NCI-H2029 treated with DMSO at 0.1 percent for 48 hours (cell line): ENCODE measurements at regions not wholly inside any gene's neighbourhood (a gene's known extent, or its start where the extent isn't known, plus 50 kb on each side); places are given as distances from the start of the nearest gene placed in this dataset.
"Not testable (repeated sequence)": the region's sequence is repeated elsewhere in the genome, so short reads cannot be mapped to it uniquely, and the experiment has no call there.

Experiments
- DNase-seq: peaks from one replicate; lab custom pipeline; 2025; lab: John Stamatoyannopoulos, UW

DNA sequence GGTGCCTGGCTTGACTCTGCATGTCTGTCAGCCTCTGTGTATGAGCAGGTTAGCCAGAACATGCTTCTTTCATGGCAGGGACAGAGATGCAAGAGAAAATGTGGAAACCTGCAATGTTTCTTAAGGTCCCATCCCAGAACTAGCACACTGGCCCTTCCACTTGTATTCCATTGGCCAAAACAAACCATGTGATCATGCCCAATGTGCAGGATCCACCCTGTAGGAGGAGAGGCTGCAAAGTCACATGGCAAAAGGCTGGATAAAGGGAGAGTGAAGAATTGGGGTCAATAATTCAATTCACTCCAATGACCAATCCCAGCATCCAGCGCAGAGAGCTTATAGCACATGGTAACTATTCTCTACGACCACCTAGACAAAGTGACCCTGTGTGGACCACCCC lies 405.5 kb downstream of the MIAT start:
- DNase-seq: no peak

DNA sequence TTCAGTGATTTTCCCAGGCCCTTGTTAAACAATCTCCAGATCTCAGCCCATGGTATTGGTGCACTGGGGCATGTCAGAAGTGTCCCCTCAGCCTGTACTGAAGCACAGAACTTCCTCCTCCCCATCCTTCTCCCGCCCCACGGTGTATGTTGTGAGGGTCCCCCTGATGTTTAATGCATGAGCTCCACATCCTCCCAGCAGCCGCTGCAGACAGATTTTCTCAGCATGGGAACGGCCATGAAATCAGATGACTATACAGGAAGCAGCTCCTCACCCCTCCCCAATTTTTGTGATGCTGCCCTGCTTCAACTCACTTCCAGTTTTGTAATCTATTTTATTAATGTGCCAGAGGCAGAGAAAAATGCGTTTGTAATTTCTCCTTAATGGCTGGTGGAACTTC lies 406.0 kb downstream of the MIAT start:
- DNase-seq: no peak

DNA sequence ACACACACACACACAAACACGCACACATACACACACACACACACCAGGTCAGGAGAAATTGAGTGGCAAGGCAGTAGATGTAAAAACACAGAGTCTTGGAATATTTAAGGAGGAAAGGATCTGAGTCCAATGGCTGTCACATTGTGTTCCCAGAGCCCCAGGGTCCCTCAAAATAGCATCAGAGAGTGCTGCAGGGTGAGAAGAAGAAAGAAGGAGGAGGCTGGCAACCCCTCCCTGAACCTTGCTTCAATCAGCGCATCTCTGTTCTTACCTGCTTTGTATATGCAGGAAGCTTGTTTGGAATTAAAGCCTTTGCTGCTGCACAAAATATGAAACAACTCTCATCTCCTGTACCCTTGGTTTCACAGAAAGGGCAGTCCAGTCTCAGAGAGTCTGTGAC lies 406.5 kb downstream of the MIAT start:
- no peak for DNase-seq

DNA sequence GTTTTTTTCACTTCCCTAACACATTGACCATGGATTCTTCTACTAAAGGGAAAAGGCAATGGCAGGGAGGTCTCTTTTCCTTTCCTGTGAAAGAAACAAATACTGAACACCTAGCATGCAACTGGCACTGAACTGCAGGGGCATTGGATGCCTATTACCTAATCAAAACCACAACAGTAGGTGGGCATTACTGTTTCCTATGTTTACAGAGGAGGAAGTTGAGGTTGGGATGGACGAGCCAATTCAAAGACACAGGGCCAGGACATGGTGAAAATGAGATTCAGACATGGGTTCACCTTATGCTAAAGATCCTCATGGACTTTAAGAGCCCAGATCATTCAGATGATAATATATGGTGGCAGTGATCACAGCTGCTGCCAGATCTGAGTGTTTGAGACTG lies 407.0 kb downstream of the MIAT start:
- no peak for DNase-seq

DNA sequence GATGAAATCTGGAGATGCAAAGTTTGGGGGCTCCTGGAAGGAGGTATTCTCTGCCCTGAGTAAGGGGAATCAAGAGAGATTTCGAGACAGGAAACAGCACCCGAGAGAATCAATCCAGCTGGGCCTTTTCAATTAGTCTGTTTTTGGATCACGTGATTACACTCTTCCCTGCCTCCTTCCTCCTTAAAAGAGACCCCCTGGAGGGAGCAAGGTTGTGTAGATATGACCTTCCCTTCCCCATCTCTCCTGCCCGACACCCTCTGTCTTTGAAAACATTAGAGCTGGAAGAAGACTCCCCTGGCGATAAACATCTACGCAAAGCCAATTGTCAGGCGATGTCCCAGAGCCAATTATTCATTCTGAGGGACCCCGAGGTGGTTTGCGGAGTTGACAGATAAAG lies 407.9 kb downstream of the MIAT start:
- no peak for DNase-seq

DNA sequence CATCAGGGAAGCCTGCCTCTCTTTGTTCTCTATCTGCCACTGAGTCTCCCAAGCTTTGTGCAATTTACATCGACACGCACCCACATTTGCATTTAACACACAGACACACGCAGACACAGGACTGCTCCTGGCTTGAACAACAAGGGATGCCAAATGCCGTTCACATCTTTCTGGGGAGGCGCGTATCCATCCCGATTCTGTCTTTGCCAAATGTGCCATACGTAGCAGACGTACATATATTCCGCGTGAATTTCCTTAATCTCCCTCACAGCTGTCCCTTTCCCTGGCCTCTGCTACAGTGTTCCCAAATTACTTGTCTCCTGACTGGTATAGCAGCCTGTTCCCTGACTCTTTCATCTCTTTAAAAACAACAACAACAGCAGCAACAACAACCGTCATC lies 409.5 kb downstream of the MIAT start:
- DNase-seq: no peak

DNA sequence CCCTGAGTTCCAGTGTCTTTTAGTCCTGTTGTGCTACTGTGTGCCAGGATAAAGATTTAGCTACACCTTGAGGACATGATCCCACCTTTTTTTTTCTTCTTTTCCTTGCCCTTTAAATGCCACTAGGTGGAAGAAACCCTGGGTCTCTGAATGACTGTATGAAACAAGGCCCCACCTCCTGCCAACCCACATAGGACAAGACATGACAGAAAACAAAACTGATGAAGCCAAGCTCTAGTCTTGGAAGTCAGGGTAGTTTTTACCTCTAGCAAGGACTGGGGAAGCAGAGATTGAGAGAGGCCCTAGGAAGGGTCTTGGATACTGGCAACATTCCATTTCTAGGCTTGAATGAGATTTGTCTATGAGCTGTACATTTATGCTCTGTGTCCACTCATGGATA lies 410.7 kb downstream of the MIAT start:
- DNase-seq: no peak

DNA sequence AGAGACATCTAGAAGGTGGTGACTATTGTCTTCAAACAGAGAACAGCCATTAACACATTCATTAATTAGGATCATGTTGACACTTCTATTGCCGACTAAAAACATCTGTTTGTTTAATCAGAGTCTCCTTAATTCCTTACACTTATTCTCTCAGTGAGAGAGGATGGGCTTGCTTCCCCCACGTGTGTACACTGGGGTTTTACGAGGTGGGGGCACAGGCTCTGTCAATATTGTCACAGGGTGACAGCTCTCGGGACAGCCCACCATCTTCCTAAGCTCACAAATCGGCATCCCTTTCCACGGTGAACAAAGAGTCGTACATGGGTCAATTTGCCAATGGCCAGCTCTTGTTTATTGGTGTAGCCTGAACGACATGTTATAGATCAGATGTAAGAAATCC lies 413.2 kb downstream of the MIAT start:
- DNase-seq: no peak

DNA sequence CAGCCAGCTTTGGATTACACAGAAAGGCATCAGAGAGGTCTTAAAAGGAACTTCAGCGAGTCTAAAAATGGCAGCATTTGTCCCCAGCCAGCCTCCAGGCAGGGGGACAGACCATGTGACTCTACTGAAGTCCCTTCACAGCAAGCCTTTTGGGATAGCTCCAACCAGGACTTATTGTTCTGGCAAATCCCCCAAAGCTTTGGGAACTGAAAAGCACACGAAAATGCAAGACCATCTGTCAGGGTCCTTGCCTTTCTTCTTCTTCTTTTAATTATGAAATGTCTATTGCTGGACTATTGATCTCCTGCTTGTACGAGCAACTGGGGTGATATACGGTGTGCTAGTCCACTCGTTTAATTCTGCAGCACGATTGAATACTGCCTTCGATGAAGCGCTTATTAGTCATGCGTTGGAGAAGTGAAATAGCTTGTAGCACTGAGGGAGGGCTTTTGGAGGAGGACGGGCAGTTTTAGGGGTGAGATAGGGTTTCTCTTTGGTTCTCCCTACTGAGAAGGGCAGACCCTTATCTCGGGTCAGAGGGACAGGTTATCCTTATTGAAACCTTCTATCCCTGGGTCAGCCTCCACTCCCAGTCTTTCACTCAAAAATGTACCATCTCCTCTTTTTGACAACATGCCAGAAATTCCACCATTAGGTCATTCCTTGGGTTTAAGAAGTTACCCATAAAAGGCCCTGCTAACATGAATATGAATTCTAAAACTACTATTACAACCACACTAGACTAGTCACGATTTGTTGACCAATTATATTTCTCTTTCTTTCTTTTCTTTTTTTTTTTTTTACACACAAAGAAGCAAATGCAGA lies 416.4 kb downstream of the MIAT start:
- no peak for DNase-seq

DNA sequence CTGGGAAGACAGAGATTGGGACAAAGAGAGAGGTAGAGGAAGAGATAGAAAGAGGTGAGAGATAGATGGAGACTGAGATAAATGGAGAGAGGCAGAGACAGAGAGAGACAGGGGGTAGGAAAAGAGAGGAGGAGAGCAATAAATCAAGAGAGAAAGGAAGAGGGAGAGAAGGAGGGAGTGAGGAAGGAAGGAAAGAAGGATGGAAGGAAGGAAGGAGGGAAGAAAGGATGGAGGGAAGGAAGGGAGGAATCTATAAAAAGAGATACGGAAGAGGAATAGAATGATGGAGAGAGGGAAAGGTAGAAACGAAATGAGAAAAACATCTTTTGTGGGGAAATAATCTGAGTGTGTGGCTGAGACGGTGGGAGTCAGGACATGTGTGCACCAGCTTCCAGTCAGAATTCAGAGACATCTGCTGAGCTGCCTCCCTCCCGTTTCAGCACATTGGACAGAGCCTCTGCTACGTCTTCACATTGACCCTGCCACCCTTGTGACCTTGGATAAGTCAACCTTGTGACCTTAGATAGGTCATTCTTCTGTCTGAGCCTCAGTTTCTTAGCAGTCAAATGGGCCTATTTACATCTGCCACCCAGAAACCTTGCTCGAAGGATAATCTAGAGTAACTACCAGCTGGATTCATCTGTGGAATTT lies 417.8 kb downstream of the MIAT start:
- no peak for DNase-seq

DNA sequence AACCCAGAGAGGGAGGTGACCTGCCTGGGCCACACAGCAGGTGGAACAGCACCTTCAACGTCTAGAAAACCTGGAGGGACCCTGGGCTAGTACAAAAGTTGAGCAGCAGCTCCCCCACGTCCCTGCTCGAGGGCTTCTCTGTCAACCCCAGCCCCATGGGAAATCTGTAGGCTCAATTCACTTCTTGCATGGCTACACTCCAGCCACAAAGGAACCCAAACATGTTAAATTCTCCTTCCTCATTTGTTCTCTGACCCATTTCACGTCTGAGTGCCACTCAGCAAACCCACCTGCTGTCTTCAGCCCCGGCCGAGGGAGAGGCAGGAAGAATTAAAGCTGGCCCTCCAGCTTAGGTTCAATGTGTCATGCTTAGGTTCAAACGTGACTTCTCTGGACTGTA lies 418.5 kb downstream of the MIAT start:
- DNase-seq: no peak

DNA sequence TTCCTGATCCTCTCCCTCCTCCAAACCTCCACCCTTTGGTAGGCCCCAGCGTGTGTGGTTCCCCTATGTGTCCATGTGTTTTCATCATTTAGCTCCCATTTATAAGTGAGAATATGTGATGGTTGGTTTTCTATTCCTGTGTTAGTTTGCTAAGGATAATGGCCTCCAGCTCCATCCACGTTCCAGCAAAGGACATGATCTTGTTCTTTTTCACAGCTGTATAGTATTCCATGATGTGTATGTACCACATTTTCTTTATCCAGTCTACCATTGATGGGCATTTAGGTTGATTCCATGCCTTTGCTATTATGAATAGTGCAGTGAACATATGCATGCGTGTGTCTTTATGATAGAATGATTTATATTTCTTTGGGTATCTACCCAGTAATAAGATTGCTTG lies 420.7 kb downstream of the MIAT start:
- not testable (repeated sequence) for DNase-seq

DNA sequence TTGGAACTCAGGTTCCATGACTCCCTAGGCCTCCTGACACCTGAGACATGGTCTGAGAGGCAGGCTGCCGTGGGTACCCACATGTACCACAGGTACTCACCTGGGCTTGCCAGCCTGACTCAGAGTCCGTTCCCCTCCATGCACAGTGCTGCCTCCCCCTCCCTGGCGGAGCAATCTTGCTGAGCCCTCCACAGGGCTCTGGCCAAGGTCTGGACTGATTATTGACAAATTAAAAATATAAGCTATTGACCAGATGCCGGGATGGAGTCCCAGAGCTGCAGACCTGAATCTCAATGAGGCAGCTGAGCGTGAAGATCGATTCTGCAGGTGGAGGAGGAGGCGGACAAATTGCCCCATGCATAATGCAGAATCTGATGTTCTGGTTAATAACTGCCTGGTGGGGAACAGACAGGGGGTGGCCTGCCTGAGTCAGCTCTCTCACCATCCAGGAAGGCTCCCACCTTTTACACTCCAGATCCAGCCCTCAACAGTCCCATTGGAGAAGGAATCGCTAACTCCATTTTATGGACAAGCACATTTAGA lies 422.7 kb downstream of the MIAT start:
- no peak for DNase-seq

DNA sequence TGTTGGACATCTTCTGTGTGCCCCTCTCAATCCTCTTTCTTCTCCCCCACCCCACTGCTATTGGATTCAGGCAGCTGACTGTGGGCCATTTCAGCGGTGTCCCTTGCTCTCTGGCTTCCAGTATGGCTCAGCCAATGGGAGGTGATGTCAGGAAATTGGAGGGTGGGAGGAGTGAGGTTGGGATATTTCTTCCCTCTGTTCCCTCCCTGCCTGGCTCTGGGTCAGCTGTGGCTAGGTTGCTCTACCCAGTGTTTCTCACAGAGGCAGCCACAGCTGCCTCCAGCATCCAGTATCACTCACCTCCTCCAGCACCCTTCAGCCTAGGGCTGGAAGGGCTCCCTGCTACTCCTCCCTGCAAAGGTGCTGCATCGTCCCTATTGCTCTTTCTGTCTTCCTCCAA lies 423.5 kb downstream of the MIAT start:
- no peak for DNase-seq

DNA sequence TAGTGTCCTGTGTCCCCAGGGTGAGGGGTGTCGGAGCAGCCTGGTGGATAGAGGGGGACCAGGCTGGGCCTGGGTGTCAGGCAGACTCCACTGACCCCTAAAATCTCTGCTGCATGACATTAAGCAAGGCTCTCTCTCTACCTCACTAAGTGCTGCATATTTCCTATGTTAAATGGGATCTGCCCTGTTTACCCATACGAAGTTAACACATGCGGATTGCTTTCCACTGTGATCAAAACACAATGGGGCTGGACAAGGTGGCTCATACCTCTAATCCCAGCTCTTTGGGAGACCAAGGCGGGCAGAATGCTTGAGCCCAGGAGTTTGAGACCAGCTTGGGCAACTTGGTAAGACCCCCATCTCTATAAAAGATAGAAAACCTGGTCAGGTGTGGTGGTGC lies 426.2 kb downstream of the MIAT start:
- DNase-seq: no peak

DNA sequence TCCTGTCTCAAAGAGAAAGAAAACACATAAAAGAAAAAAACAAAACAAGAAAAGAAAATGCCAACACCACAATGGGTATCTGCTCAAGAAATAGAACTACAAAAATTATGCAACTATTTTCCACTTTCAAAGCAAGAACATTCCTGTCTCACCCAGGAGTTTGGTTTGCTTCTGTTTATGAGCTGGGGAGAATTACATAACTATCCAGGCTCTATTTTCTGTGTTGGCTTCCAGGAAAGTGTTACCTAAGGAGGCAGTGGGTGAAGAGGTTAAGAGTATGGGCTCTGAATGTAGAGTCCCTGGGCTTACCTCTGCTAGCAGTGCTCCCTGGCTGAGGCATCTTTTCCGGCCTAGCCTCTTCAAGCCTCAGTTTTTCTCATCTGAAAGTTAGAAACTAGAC lies 426.7 kb downstream of the MIAT start:
- no peak for DNase-seq

DNA sequence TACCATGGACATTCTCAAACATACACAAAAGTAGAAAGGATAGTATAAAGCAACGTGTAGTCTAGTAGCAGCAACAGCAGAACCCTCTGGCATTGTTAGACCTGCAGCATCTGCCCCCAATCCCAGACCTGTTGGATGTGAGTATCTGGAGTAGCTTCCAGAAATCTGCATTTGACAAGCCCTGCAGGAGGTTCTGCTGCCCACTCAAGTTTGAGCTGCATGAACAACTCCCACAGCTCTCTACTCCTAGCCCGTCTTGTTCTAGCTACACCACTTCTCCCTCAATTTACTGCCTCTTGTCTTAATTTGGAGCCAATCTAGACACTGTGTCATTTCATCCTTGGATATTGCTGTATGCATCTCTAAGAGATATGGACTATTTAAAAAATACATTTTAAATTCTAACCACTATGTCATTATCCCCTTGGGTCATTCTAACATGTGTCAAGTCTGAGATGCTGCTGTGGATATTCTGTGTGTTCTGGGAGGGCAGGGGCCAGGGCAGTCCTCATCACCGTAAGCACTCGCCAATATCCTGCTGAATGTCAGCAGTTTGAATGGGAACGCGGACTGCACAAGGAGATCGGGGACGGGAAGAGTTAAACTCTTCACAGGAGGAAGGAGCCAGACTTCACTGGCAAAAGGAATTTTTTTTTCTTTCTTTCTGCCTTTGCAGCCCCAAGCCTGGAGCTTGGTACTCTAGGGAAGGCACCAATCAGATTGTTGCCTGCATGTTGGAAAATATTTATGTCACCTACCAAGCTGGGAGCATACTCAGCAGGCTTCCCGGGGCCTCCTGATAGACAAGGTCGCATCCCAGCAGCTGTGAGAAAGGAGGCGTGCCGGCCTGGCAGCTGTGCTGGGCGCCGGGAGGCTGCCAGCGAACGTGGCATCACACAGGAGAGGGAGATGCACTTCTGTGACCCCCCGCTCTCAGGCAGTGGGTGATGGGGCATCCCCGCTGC lies 429.0 kb downstream of the MIAT start:
- DNase-seq: no peak

DNA sequence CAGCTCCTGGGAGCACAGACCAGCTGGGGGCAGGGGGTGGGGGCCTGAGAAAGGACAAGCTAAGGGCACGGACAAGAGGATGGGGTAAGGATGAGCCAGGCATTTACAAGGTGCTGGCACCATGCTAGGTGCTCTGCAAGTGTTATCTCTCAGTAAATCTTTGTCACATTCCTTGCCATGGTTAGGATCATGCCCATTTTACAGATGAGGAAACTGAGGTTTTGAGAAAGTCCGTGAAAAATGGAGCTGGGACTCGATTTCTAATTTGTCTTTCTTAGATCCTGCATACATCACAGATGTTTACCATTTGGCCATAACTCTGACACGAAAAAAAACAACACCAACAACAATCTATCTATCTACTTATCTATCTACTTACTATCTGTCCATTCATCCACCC lies 429.7 kb downstream of the MIAT start:
- no peak for DNase-seq

DNA sequence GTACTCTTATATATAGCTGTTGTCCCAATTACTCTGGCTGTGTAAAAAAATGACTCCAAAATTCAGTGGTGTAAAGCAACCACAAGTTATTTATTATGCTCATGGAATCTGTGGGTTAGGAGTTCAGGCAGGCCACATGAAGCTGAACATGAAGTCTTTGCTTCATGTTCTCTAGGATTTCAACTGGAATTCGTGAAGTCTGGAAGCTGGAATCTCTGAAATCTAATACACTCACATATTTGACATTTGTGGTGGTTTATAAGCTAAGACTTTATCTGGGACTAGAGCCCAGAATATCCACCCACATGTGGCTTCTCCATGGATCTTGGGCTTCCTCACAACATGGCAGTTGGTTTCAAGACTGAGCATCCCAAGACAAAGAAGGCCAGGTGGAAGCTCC lies 430.6 kb downstream of the MIAT start:
- DNase-seq: no peak

DNA sequence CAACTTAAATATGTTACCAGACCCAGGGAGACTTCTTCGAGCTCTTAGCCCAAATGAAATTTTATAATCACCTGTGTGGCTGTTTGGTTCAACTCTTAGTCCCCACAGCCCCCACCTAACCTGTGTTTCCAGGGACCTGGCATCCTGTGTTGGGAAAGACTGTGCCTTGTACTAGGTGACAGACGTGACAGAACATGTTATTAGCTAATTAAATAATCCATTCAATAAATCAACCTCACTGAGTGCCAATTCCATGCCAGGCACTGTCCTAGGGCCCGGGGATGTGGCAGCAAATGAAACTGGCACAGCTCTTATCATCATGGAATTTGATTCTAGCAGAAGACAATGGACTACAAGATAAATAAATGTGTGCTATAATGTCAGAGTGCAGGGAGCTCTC lies 431.9 kb downstream of the MIAT start:
- no peak for DNase-seq

DNA sequence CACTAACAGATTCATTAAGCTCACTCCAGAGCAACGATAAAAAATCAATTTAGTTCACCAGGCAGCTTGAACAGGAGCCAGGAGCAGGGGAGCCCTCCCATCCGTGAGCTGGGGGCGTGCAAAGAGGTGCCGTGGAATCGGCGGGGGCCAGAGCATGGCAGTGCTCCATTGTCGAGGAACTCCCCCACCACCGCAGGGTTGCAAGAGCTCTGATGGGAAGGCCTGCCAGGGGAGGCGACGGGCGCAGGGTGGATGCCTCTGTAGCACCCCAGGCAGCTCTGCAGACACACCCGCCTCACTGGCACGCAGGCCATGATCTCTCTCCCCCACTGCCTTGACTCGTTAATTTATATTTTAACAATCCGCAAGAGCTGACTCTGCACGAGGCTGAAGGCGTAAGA lies 433.2 kb downstream of the MIAT start:
- DNase-seq: no peak

DNA sequence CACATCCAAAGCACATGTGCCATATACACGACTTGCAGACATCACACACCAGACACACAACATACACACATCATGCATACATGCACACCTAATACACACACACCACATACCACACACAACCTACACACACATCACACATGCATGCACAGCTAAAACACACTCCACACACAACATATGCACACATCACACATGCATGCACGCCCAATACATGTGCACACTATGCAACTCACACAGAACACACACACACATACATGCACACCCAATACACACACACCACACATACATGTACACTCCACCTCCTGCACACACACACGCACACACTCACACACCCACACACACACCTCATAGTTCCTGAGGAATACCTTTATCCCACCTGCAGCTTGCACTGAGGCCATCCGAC lies 436.0 kb downstream of the MIAT start:
- no peak for DNase-seq
